ENCODE measurements at regions not wholly inside any gene's neighbourhood (a gene's known extent, or its start where the extent isn't known, plus 50 kb on each side); places are given as distances from the start of the nearest gene placed in this dataset.

DNA sequence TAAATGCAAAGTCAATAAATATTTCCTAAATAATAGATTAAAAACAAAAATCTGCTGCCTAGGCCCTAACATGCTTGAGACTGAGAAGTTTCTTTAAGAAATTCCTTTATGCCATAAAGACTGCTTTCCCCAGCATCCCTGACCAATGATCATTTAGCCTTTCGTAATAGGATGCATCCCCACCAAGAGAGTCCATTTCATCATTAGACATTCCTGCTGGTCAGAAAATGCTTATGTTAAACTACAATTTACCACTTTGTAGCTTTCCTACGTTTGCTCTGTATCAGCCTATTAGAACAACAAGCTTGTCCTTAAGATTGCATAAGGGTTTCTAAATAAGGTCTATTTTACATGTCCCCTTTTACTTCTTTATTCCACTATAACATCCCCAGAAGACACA lies 59.8 kb upstream of the HSF2 start:
- Histone ChIP-seq H3K36me3 (no peaks in the 10 kb centered on the region), H3K27me3 (ENCODE audit: low read depth) (no peaks in the 10 kb centered on the region), H3K4me3 (no peak overlapping the region), H3K27ac (no peak overlapping the region), H3K9me3 (no peaks in the 10 kb centered on the region), H3K4me1 (no peaks in the 10 kb centered on the region)
- intact Hi-C loops (cut with DNase I) = no loop called here
- TF ChIP-seq, protein P1, sequence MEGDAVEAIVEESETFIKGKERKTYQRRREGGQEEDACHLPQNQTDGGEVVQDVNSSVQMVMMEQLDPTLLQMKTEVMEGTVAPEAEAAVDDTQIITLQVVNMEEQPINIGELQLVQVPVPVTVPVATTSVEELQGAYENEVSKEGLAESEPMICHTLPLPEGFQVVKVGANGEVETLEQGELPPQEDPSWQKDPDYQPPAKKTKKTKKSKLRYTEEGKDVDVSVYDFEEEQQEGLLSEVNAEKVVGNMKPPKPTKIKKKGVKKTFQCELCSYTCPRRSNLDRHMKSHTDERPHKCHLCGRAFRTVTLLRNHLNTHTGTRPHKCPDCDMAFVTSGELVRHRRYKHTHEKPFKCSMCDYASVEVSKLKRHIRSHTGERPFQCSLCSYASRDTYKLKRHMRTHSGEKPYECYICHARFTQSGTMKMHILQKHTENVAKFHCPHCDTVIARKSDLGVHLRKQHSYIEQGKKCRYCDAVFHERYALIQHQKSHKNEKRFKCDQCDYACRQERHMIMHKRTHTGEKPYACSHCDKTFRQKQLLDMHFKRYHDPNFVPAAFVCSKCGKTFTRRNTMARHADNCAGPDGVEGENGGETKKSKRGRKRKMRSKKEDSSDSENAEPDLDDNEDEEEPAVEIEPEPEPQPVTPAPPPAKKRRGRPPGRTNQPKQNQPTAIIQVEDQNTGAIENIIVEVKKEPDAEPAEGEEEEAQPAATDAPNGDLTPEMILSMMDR (IDR thresholded peaks at IDR 0.05) = no peak
- no peak for ATAC-seq
- DNase-seq = no peak

DNA sequence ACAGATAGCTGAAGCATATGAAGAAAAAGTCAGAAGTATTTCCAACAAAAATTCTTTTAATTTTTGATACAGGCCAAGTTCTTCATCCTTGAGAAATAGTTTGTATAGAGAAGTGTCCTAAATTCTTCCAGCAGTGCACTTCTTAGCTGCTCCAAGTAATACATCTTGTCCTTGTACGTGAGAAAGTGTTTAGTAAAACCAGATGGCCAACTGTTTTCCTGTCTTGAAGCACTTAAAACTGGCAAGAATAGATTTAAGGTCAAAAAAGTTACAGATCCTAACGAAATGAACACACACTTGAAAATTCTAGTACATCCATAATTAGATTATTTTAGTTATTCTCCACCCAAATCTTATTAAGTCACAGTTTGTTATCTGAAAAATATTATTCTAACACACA lies 52.2 kb upstream of the HSF2 start:
- no peak overlapping the region for H3K4me3 ChIP-seq
- no peak overlapping the region for H3K27ac ChIP-seq
- intact Hi-C loops (cut with DNase I) = no loop called here
- DNase-seq (no peak), ATAC-seq (no peak)
- H3K4me1 ChIP-seq = no peaks in the 10 kb centered on the region
- no peaks in the 10 kb centered on the region for H3K27me3 ChIP-seq (ENCODE audit: low read depth)
- H3K36me3 ChIP-seq = no peaks in the 10 kb centered on the region
- TF ChIP-seq, protein P1 (IDR thresholded peaks at IDR 0.05) = no peak
- no peaks in the 10 kb centered on the region for H3K9me3 ChIP-seq

DNA sequence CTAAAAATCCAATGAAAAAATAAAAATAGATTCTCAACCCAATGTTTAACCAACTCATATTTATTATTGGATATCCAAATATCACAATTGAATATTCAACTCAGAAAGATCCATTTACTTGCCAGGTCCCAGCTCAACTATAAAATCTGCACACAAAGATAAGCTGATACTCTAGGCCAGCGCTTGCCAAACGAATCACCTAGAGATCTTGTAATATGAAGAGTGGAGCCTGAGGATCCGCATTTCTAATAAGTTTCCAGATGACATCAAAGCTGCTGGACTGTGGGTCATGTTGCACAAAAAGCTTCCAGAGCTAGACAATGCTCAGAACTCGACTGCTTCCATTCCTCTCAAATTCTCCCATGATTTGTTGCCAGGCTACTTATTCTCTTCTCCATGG lies 51.7 kb upstream of the HSF2 start:
- no peaks in the 10 kb centered on the region for H3K27me3 ChIP-seq (ENCODE audit: low read depth)
- DNase-seq (no peak), ATAC-seq (no peak)
- TF ChIP-seq, protein P1 (IDR thresholded peaks at IDR 0.05) = no peak
- no peaks in the 10 kb centered on the region for H3K9me3 ChIP-seq
- no peak overlapping the region for H3K27ac ChIP-seq
- intact Hi-C loops (cut with DNase I) = no loop called here
- no peaks in the 10 kb centered on the region for H3K36me3 ChIP-seq
- no peaks in the 10 kb centered on the region for H3K4me1 ChIP-seq
- H3K4me3 ChIP-seq = no peak overlapping the region

All from lower lobe of right lung (tissue), 2 donors.